ENCODE measurements at regions not wholly inside any gene's neighbourhood (a gene's known extent, or its start where the extent isn't known, plus 50 kb on each side); places are given as distances from the start of the nearest gene placed in this dataset.

- Histone ChIP-seq H3K27ac (ENCODE audit: low read depth in 1 of 2, low read length in 2 of 2) (no peak overlapping the region), H3K9ac (ENCODE audit: low read depth in 1 of 2, low read length in 2 of 2) (no peak overlapping the region), H3K9me3 (ENCODE audit: control insufficient read depth in 4 of 4, low read length in 3 of 4) (no peaks in the 10 kb centered on the region), H3K4me1 (ENCODE audit: control insufficient read depth in 4 of 4, insufficient read depth in 4 of 4, low read length in 3 of 4) (no peaks in the 10 kb centered on the region), H3K36me3 (ENCODE audit: control insufficient read depth in 4 of 4, insufficient read depth in 3 of 4, low read depth in 1 of 4, low read length in 3 of 4) (no peaks in the 10 kb centered on the region), H3K4me3 (ENCODE audit: low read depth in 1 of 3, low read length in 3 of 3) (no peak overlapping the region), H3K27me3 (ENCODE audit: control insufficient read depth in 4 of 4, insufficient read depth in 4 of 4, low read length in 3 of 4) (no peaks in the 10 kb centered on the region)
- DNase-seq (ENCODE audit: low spot score), result no peak
- 73% methylated on average over 1 of the region's 1 CpG for WGBS
- TF ChIP-seq, protein P1, sequence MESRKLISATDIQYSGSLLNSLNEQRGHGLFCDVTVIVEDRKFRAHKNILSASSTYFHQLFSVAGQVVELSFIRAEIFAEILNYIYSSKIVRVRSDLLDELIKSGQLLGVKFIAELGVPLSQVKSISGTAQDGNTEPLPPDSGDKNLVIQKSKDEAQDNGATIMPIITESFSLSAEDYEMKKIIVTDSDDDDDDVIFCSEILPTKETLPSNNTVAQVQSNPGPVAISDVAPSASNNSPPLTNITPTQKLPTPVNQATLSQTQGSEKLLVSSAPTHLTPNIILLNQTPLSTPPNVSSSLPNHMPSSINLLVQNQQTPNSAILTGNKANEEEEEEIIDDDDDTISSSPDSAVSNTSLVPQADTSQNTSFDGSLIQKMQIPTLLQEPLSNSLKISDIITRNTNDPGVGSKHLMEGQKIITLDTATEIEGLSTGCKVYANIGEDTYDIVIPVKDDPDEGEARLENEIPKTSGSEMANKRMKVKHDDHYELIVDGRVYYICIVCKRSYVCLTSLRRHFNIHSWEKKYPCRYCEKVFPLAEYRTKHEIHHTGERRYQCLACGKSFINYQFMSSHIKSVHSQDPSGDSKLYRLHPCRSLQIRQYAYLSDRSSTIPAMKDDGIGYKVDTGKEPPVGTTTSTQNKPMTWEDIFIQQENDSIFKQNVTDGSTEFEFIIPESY (IDR thresholded peaks at IDR 0.05), result no peak
- TF ChIP-seq, protein P2, sequence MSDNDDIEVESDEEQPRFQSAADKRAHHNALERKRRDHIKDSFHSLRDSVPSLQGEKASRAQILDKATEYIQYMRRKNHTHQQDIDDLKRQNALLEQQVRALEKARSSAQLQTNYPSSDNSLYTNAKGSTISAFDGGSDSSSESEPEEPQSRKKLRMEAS (IDR thresholded peaks at IDR 0.05), result no peak
- TF ChIP-seq NR2F2 (IDR thresholded peaks at IDR 0.05), result no peak
- TF ChIP-seq ATF3 (IDR thresholded peaks at IDR 0.05), result no peak
- no peak for TF ChIP-seq EGR1 (IDR thresholded peaks at IDR 0.05; ENCODE audit: low read depth in 2 of 2)
- no peak for TF ChIP-seq FOXA2 (IDR thresholded peaks at IDR 0.05)
- no peak for TF ChIP-seq RXRA (IDR thresholded peaks at IDR 0.05)
- no peak for TF ChIP-seq REST (IDR thresholded peaks at IDR 0.05)
- no peak for TF ChIP-seq SP1 (IDR thresholded peaks at IDR 0.05)
- TF ChIP-seq TAF1 (conservative IDR thresholded peaks at IDR 0.05), result no peak
- TF ChIP-seq, protein P3, sequence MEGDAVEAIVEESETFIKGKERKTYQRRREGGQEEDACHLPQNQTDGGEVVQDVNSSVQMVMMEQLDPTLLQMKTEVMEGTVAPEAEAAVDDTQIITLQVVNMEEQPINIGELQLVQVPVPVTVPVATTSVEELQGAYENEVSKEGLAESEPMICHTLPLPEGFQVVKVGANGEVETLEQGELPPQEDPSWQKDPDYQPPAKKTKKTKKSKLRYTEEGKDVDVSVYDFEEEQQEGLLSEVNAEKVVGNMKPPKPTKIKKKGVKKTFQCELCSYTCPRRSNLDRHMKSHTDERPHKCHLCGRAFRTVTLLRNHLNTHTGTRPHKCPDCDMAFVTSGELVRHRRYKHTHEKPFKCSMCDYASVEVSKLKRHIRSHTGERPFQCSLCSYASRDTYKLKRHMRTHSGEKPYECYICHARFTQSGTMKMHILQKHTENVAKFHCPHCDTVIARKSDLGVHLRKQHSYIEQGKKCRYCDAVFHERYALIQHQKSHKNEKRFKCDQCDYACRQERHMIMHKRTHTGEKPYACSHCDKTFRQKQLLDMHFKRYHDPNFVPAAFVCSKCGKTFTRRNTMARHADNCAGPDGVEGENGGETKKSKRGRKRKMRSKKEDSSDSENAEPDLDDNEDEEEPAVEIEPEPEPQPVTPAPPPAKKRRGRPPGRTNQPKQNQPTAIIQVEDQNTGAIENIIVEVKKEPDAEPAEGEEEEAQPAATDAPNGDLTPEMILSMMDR (IDR thresholded peaks at IDR 0.05; ENCODE audit: low read depth, low read length, missing input control), result no peak
- no peak for TF ChIP-seq FOXA1 (IDR thresholded peaks at IDR 0.05)
- no peak for TF ChIP-seq GABPA (IDR thresholded peaks at IDR 0.05 in 1 of 2, conservative IDR thresholded peaks at IDR 0.05 in 1 of 2)
Observed at GRCh38 chr13:90950160-90950559, 397.3 kb upstream of the MIR17HG start.

- 68% methylated on average over 5 of the region's 5 CpGs for WGBS
- Histone ChIP-seq H3K36me3 (ENCODE audit: control insufficient read depth in 4 of 4, insufficient read depth in 3 of 4, low read depth in 1 of 4, low read length in 3 of 4) (no peaks in the 10 kb centered on the region), H3K4me1 (ENCODE audit: control insufficient read depth in 4 of 4, insufficient read depth in 4 of 4, low read length in 3 of 4) (no peaks in the 10 kb centered on the region), H3K27me3 (ENCODE audit: control insufficient read depth in 4 of 4, insufficient read depth in 4 of 4, low read length in 3 of 4) (no peaks in the 10 kb centered on the region), H3K4me3 (ENCODE audit: low read depth in 1 of 3, low read length in 3 of 3) (no peak overlapping the region), H3K27ac (ENCODE audit: low read depth in 1 of 2, low read length in 2 of 2) (no peak overlapping the region), H3K9ac (ENCODE audit: low read depth in 1 of 2, low read length in 2 of 2) (no peak overlapping the region), H3K9me3 (ENCODE audit: control insufficient read depth in 4 of 4, low read length in 3 of 4) (no peaks in the 10 kb centered on the region)
- DNase-seq (ENCODE audit: low spot score), result no peak
- TF ChIP-seq SP1 (IDR thresholded peaks at IDR 0.05) (no peak), GABPA (IDR thresholded peaks at IDR 0.05 in 1 of 2, conservative IDR thresholded peaks at IDR 0.05 in 1 of 2) (no peak), FOXA1 (IDR thresholded peaks at IDR 0.05) (no peak), TAF1 (conservative IDR thresholded peaks at IDR 0.05) (no peak), EGR1 (IDR thresholded peaks at IDR 0.05; ENCODE audit: low read depth in 2 of 2) (no peak), FOXA2 (IDR thresholded peaks at IDR 0.05) (no peak), YY1 (IDR thresholded peaks at IDR 0.05) (no peak), JUND (IDR thresholded peaks at IDR 0.05) (no peak), HNF4A (conservative IDR thresholded peaks at IDR 0.05) (no peak), RXRA (IDR thresholded peaks at IDR 0.05) (no peak)
- TF ChIP-seq, protein P3 (IDR thresholded peaks at IDR 0.05; ENCODE audit: low read depth, low read length, missing input control), result no peak
- TF ChIP-seq, protein P2 (IDR thresholded peaks at IDR 0.05), result no peak
- TF ChIP-seq, protein P1 (IDR thresholded peaks at IDR 0.05), result no peak
Observed at GRCh38 chr13:90951663-90952062, 395.8 kb upstream of the MIR17HG start.

All from liver (tissue), 8 donors.